ENCODE measurements at regions not wholly inside any gene's neighbourhood (a gene's known extent, or its start where the extent isn't known, plus 50 kb on each side); places are given as distances from the start of the nearest gene placed in this dataset.
"Not testable (repeated sequence)": the region's sequence is repeated elsewhere in the genome, so short reads cannot be mapped to it uniquely, and the experiment has no call there.

GRCh38 chr9:22508354-22508753 lies 61.7 kb downstream of the DMRTA1 start:
- not testable (repeated sequence) for H3K9ac ChIP-seq (ENCODE audit: insufficient read length); H3K4me3 ChIP-seq; H3K27ac ChIP-seq; H3K9me3 ChIP-seq (ENCODE audit: low read depth, low read length); DNase-seq (ENCODE audit: low read depth, low spot score); H3K36me3 ChIP-seq (ENCODE audit: insufficient read depth, low read length)

DNA sequence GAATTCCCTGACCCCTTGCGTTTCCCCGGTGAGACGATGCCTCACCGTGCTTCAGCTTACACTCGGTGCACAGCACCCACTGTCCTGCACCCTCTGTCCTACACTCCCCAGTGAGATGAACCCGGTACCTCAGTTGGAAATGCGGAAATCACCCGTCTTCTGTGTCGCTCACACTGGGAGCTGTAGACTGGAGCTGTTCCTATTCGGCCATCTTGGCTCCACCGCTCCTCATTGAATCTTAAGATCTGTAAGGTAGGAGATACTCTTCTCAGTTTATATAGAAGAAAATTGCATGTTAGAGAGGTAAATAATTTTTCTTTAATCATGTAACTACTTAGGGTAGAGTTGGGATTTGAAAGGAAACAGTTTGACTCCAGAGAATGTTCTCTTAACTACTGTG lies 62.2 kb downstream of the DMRTA1 start:
- no peak for DNase-seq (ENCODE audit: low read depth, low spot score)
- TF ChIP-seq FOXP2 (optimal IDR thresholded peaks at IDR 0.05; ENCODE audit: control extremely low read depth, extremely low read length, insufficient read depth) (no peak), EZH2 (IDR thresholded peaks at IDR 0.05) (no peak), POLR2AphosphoS5 (IDR thresholded peaks at IDR 0.05; ENCODE audit: borderline replicate concordance, low read depth, low read length) (no peak)

DNA sequence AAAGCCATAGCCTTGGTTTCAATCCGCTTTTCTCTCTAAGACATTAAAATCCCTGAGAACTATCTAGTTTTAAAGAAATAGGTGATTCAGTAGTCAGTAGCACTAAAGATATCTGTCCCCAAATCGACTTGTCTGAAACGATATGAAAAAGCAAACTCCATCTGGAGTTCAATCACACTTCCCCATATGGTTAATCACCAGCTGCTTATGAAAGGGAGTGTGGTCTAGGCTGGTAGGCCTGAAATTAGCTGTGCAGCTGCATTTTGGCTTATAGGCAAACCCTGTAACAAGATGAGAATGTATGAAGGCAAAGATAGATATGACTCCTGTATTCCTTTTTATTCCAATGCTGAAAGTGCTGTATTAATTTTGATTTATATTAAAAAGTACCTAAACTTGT lies 65.9 kb downstream of the DMRTA1 start:
- H3K36me3 ChIP-seq (ENCODE audit: insufficient read depth, low read length) = no peaks in the 10 kb centered on the region
- DNase-seq (ENCODE audit: low read depth, low spot score) = no peak
- no peak overlapping the region for H3K27ac ChIP-seq
- no peak overlapping the region for H3K9ac ChIP-seq (ENCODE audit: insufficient read length)
- H3K9me3 ChIP-seq (ENCODE audit: low read depth, low read length) = no peaks in the 10 kb centered on the region
- TF ChIP-seq EZH2 (IDR thresholded peaks at IDR 0.05) (no peak), POLR2AphosphoS5 (IDR thresholded peaks at IDR 0.05; ENCODE audit: borderline replicate concordance, low read depth, low read length) (no peak), FOXP2 (optimal IDR thresholded peaks at IDR 0.05; ENCODE audit: control extremely low read depth, extremely low read length, insufficient read depth) (no peak)
- H3K4me3 ChIP-seq = no peak overlapping the region

More for the DNA sequence above, 62.2 kb downstream of the DMRTA1 start:
- Histone ChIP-seq H3K4me3 (no peak overlapping the region), H3K9me3 (ENCODE audit: low read depth, low read length) (no peaks in the 10 kb centered on the region), H3K36me3 (ENCODE audit: insufficient read depth, low read length) (no peaks in the 10 kb centered on the region), H3K9ac (ENCODE audit: insufficient read length) (no peak overlapping the region), H3K27ac (no peak overlapping the region)

- DNase-seq (ENCODE audit: low read depth, low spot score) = no peak
- TF ChIP-seq FOXP2 (optimal IDR thresholded peaks at IDR 0.05; ENCODE audit: control extremely low read depth, extremely low read length, insufficient read depth) (no peak), EZH2 (IDR thresholded peaks at IDR 0.05) (no peak), POLR2AphosphoS5 (IDR thresholded peaks at IDR 0.05; ENCODE audit: borderline replicate concordance, low read depth, low read length) (no peak)
These were observed 68.2 kb downstream of the DMRTA1 start for GRCh38 chr9:22514871-22515270.

DNA sequence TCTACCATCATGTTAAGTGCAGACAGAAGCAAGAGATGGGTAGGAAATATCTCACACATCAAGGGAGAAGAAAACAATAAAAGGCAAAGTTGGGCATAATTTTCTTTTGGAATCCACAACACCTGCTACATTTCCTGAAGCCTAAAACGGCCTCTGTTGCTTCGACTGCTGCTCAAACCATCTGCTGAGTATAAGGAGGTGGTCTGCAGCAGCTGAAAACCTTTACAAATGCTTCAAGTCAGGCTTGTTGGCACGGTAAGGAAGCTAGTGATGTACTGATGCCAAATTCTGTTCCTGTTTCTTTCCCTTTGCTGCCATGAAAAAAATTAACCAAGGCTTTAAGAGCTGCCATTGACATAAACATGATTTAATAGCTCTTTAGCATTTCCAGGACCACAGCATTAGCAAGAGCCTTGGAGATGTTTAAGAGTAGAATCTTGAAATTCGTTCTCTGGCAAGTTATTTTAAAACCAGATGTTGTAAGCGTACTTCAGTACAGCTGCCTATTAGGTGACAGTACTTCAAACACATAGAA lies 75.6 kb downstream of the DMRTA1 start:
- no peak overlapping the region for H3K4me3 ChIP-seq
- H3K9me3 ChIP-seq (ENCODE audit: low read depth, low read length) = no peaks in the 10 kb centered on the region
- no peak for TF ChIP-seq POLR2AphosphoS5 (IDR thresholded peaks at IDR 0.05; ENCODE audit: borderline replicate concordance, low read depth, low read length)
- TF ChIP-seq FOXP2 (optimal IDR thresholded peaks at IDR 0.05; ENCODE audit: control extremely low read depth, extremely low read length, insufficient read depth) = no peak
- TF ChIP-seq EZH2 (IDR thresholded peaks at IDR 0.05) = no peak
- no peak overlapping the region for H3K9ac ChIP-seq (ENCODE audit: insufficient read length)
- H3K27ac ChIP-seq = no peak overlapping the region
- DNase-seq (ENCODE audit: low read depth, low spot score) = no peak
- no peaks in the 10 kb centered on the region for H3K36me3 ChIP-seq (ENCODE audit: insufficient read depth, low read length)

More at GRCh38 chr9:22514871-22515270, 68.2 kb downstream of the DMRTA1 start:
- Histone ChIP-seq H3K27ac (no peak overlapping the region), H3K9me3 (ENCODE audit: low read depth, low read length) (no peaks in the 10 kb centered on the region), H3K36me3 (ENCODE audit: insufficient read depth, low read length) (no peaks in the 10 kb centered on the region), H3K4me3 (no peak overlapping the region), H3K9ac (ENCODE audit: insufficient read length) (no peak overlapping the region)

DNA sequence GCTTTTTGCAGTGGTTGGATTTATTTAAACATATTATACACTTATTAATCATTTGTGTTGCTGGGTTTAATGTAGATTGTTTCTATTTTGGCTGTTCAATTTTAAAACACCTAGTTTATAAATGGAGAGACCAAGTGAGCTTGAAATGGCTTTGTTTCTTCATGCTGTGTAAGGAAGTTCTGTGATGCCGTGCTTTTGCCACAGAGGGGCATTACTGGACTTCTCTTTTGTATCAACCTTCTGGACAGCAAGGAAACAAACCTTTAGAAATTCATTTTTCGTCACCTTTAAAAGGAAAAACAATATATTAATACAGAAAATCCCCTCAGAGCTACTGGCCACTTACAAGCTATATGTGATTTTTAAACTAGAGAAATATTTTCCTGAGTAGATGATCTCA lies 81.9 kb downstream of the DMRTA1 start:
- TF ChIP-seq POLR2AphosphoS5 (IDR thresholded peaks at IDR 0.05; ENCODE audit: borderline replicate concordance, low read depth, low read length) (no peak), EZH2 (IDR thresholded peaks at IDR 0.05) (no peak), FOXP2 (optimal IDR thresholded peaks at IDR 0.05; ENCODE audit: control extremely low read depth, extremely low read length, insufficient read depth) (no peak)

GRCh38 chr9:22529426-22530199 lies 83.0 kb downstream of the DMRTA1 start:
- Histone ChIP-seq H3K9me3 (ENCODE audit: low read depth, low read length) (no peaks in the 10 kb centered on the region), H3K4me3 (no peak overlapping the region), H3K36me3 (ENCODE audit: insufficient read depth, low read length) (no peaks in the 10 kb centered on the region), H3K9ac (ENCODE audit: insufficient read length) (no peak overlapping the region), H3K27ac (no peak overlapping the region)
- no peak for TF ChIP-seq EZH2 (IDR thresholded peaks at IDR 0.05)
- no peak for TF ChIP-seq POLR2AphosphoS5 (IDR thresholded peaks at IDR 0.05; ENCODE audit: borderline replicate concordance, low read depth, low read length)
- TF ChIP-seq FOXP2 (optimal IDR thresholded peaks at IDR 0.05; ENCODE audit: control extremely low read depth, extremely low read length, insufficient read depth) = no peak
- no peak for DNase-seq (ENCODE audit: low read depth, low spot score)

More for the DNA sequence above, 81.9 kb downstream of the DMRTA1 start:
- Histone ChIP-seq H3K4me3 (no peak overlapping the region), H3K9ac (ENCODE audit: insufficient read length) (no peak overlapping the region), H3K36me3 (ENCODE audit: insufficient read depth, low read length) (no peaks in the 10 kb centered on the region), H3K9me3 (ENCODE audit: low read depth, low read length) (no peaks in the 10 kb centered on the region), H3K27ac (no peak overlapping the region)
- no peak for DNase-seq (ENCODE audit: low read depth, low spot score)

DNA sequence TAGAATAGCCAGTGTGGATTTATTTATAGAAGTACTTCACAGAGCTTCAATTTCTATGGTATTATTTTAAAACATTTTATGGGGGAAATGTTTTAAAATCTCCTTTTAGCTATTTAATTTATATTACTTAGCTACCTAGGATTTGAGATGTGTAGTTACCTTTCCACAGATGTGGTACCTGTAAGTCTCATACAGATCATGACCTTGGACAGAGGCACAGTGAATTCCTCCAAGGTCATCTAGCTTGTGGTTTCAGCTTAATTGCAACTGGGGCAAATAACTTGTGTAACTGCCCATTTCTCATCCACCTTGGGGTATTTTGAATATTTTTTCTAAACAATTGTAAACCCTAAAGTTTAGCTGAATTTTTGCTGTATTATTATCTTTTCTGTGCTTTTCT lies 89.2 kb downstream of the DMRTA1 start:
- no peak for TF ChIP-seq POLR2AphosphoS5 (IDR thresholded peaks at IDR 0.05; ENCODE audit: borderline replicate concordance, low read depth, low read length)
- no peak for TF ChIP-seq EZH2 (IDR thresholded peaks at IDR 0.05)
- no peak for TF ChIP-seq FOXP2 (optimal IDR thresholded peaks at IDR 0.05; ENCODE audit: control extremely low read depth, extremely low read length, insufficient read depth)

DNA sequence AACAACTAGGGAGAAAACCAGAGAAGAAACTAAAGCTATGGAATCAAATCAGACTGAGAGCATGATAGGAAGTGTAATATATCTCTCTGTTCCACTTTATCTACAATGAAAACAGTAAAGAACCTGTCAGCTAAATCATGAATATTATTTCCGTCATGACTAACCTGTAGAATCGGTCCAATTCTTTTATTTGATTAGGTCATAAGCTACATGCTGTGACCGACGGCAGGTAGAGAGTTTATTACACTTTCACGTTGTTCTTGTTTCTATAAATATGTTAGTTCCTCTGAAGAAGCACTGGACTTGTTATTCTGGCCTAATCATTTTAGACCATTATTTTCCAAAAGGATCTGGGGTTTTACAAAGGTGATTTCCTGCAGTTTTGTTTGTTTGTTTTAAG lies 91.1 kb downstream of the DMRTA1 start:
- no peak for TF ChIP-seq EZH2 (IDR thresholded peaks at IDR 0.05)
- no peak for TF ChIP-seq FOXP2 (optimal IDR thresholded peaks at IDR 0.05; ENCODE audit: control extremely low read depth, extremely low read length, insufficient read depth)
- TF ChIP-seq POLR2AphosphoS5 (IDR thresholded peaks at IDR 0.05; ENCODE audit: borderline replicate concordance, low read depth, low read length) = no peak
- Histone ChIP-seq H3K4me3 (no peak overlapping the region), H3K36me3 (ENCODE audit: insufficient read depth, low read length) (no peaks in the 10 kb centered on the region), H3K9me3 (ENCODE audit: low read depth, low read length) (no peaks in the 10 kb centered on the region), H3K27ac (no peak overlapping the region), H3K9ac (ENCODE audit: insufficient read length) (no peak overlapping the region)
- DNase-seq (ENCODE audit: low read depth, low spot score) = no peak

More for the DNA sequence above, 89.2 kb downstream of the DMRTA1 start:
- no peak overlapping the region for H3K4me3 ChIP-seq
- no peaks in the 10 kb centered on the region for H3K9me3 ChIP-seq (ENCODE audit: low read depth, low read length)
- no peak for DNase-seq (ENCODE audit: low read depth, low spot score)
- no peaks in the 10 kb centered on the region for H3K36me3 ChIP-seq (ENCODE audit: insufficient read depth, low read length)
- H3K27ac ChIP-seq = no peak overlapping the region
- no peak overlapping the region for H3K9ac ChIP-seq (ENCODE audit: insufficient read length)
